ENCODE measurements at regions not wholly inside any gene's neighbourhood (a gene's known extent, or its start where the extent isn't known, plus 50 kb on each side); places are given as distances from the start of the nearest gene placed in this dataset.
"Not testable (repeated sequence)": the region's sequence is repeated elsewhere in the genome, so short reads cannot be mapped to it uniquely, and the experiment has no call there.

GRCh38 chr14:85159726-85160125 is 370.2 kb upstream of the FLRT2 start:
- DNase-seq = no peak

- DNase-seq = no peak
Observed at GRCh38 chr14:85165094-85165493, 364.9 kb upstream of the FLRT2 start.

- DNase-seq = no peak
Observed at GRCh38 chr14:85169381-85169780, 360.6 kb upstream of the FLRT2 start.

GRCh38 chr14:85172290-85172689 is 357.7 kb upstream of the FLRT2 start:
- no peak for DNase-seq

GRCh38 chr14:85172889-85173477 is 357.0 kb upstream of the FLRT2 start:
- DNase-seq = no peak

- DNase-seq = no peak
Observed at GRCh38 chr14:85175556-85175955, 354.4 kb upstream of the FLRT2 start.

GRCh38 chr14:85178864-85179263 is 351.1 kb upstream of the FLRT2 start:
- no peak for DNase-seq

GRCh38 chr14:85180876-85181275 is 349.1 kb upstream of the FLRT2 start:
- DNase-seq = no peak

GRCh38 chr14:85182282-85182681 is 347.7 kb upstream of the FLRT2 start:
- no peak for DNase-seq

- no peak for DNase-seq
Observed at GRCh38 chr14:85186082-85186481, 343.9 kb upstream of the FLRT2 start.

- no peak for DNase-seq
Observed at GRCh38 chr14:85187521-85187920, 342.4 kb upstream of the FLRT2 start.

- DNase-seq = no peak
Observed at GRCh38 chr14:85188836-85189235, 341.1 kb upstream of the FLRT2 start.

- DNase-seq = not testable (repeated sequence)
Observed at GRCh38 chr14:85189253-85189652, 340.7 kb upstream of the FLRT2 start.

- DNase-seq = no peak
Observed at GRCh38 chr14:85190251-85190650, 339.7 kb upstream of the FLRT2 start.

- no peak for DNase-seq
Observed at GRCh38 chr14:85191986-85192385, 338.0 kb upstream of the FLRT2 start.

- no peak for DNase-seq
Observed at GRCh38 chr14:85195872-85196477, 334.0 kb upstream of the FLRT2 start.

GRCh38 chr14:85198001-85198400 is 331.9 kb upstream of the FLRT2 start:
- no peak for DNase-seq

- no peak for DNase-seq
Observed at GRCh38 chr14:85205875-85206274, 324.1 kb upstream of the FLRT2 start.

- no peak for DNase-seq
Observed at GRCh38 chr14:85214471-85214870, 315.5 kb upstream of the FLRT2 start.

GRCh38 chr14:85217412-85217811 is 312.5 kb upstream of the FLRT2 start:
- DNase-seq = no peak

- no peak for DNase-seq
Observed at GRCh38 chr14:85218982-85219381, 311.0 kb upstream of the FLRT2 start.

- DNase-seq = no peak
Observed at GRCh38 chr14:85221832-85222231, 308.1 kb upstream of the FLRT2 start.

GRCh38 chr14:85222341-85222740 is 307.6 kb upstream of the FLRT2 start:
- DNase-seq = no peak

- no peak for DNase-seq
Observed at GRCh38 chr14:85223667-85224066, 306.3 kb upstream of the FLRT2 start.

- no peak for DNase-seq
Observed at GRCh38 chr14:85224241-85224640, 305.7 kb upstream of the FLRT2 start.

Measured in activated CD4-positive, alpha-beta T cell treated with anti-CD3 and anti-CD28 coated beads for 4 hours (primary cell).